H9 (cell line): ENCODE measurements at regions not wholly inside any gene's neighbourhood (a gene's known extent, or its start where the extent isn't known, plus 50 kb on each side); places are given as distances from the start of the nearest gene placed in this dataset.

Experiments used
- DNase-seq: peaks from one replicate; pipeline ENCODE4 v3.0.0-alpha.2; 2017
- H2AFZ ChIP-seq: one replicate; pipeline ENCODE4 v1.6.1; 2013; ENCODE audit warnings: mild to moderate bottlenecking, low read length, control low read depth, moderate library complexity
- H2AK5ac ChIP-seq: 2 replicates; pipeline ENCODE4 v1.6.1; 2013; ENCODE audit warnings: low read length, control low read depth, mixed read lengths; ENCODE audit not compliant: insufficient read length
- H2BK120ac ChIP-seq: one replicate; pipeline ENCODE4 v1.6.1; 2013; ENCODE audit warnings: low read depth, mild to moderate bottlenecking, low read length, control low read depth, inconsistent platforms; ENCODE audit not compliant: poor library complexity, severe bottlenecking
- H2BK12ac ChIP-seq: 2 replicates; pipeline ENCODE4 v1.6.1; 2013; ENCODE audit warnings: low read length, control low read depth, mixed read lengths, low read depth; ENCODE audit not compliant: insufficient read length
- H2BK15ac ChIP-seq: 2 replicates; pipeline ENCODE4 v1.6.1; 2013; ENCODE audit warnings: low read depth, low read length, control low read depth
- H2BK20ac ChIP-seq: one replicate; pipeline ENCODE4 v1.6.1; 2013; ENCODE audit warnings: low read depth, mild to moderate bottlenecking, low read length, control low read depth, inconsistent platforms; ENCODE audit not compliant: poor library complexity, severe bottlenecking
- H2BK5ac ChIP-seq: 2 replicates; pipeline ENCODE4 v1.6.1; 2013; ENCODE audit warnings: low read length, control low read depth, mixed read lengths; ENCODE audit not compliant: insufficient read length
- H3K14ac ChIP-seq: 2 replicates; pipeline ENCODE4 v1.6.1; 2013; ENCODE audit warnings: low read length, control low read depth; ENCODE audit not compliant: insufficient read depth
- H3K18ac ChIP-seq: 2 replicates; pipeline ENCODE4 v1.6.1; 2013; ENCODE audit warnings: low read depth, mild to moderate bottlenecking, mixed read lengths, low read length, control low read depth; ENCODE audit not compliant: insufficient read length
- H3K23ac ChIP-seq: 2 replicates; pipeline ENCODE4 v1.6.1; 2013; ENCODE audit warnings: low read length, control low read depth, mixed read lengths, low read depth; ENCODE audit not compliant: insufficient read length
- H3K23me2 ChIP-seq: 2 replicates; pipeline ENCODE4 v1.6.1; 2013; ENCODE audit warnings: low read depth, mild to moderate bottlenecking, mixed read lengths, low read length, control low read depth; ENCODE audit not compliant: insufficient read length, poor library complexity, severe bottlenecking
- H3K27ac ChIP-seq: 2 replicates; pipeline ENCODE4 v1.5.1; 2013; ENCODE audit warnings: low read length, control low read depth, mixed read lengths, low read depth; ENCODE audit not compliant: insufficient read length
- H3K27me3 ChIP-seq: 2 replicates; pipeline ENCODE4 v1.6.1; 2013; ENCODE audit warnings: low read length, control low read depth, inconsistent platforms; ENCODE audit not compliant: insufficient read depth
- H3K4ac ChIP-seq: 2 replicates; pipeline ENCODE4 v1.6.1; 2013; ENCODE audit warnings: low read depth, mild to moderate bottlenecking, control low read depth, inconsistent platforms, low read length, moderate library complexity
- H3K4me1 ChIP-seq: 2 replicates; pipeline ENCODE4 v1.6.1; 2013; ENCODE audit warnings: low read length, control low read depth, inconsistent platforms; ENCODE audit not compliant: insufficient read depth
- H3K4me2 ChIP-seq: 2 replicates; pipeline ENCODE4 v1.6.1; 2013; ENCODE audit warnings: low read length, control low read depth, mixed read lengths; ENCODE audit not compliant: insufficient read length, insufficient read depth
- H3K56ac ChIP-seq: 2 replicates; pipeline ENCODE4 v1.6.1; 2013; ENCODE audit warnings: low read depth, mild to moderate bottlenecking, mixed read lengths, low read length, control low read depth; ENCODE audit not compliant: insufficient read length
- H3K79me1 ChIP-seq: 2 replicates; pipeline ENCODE4 v1.6.1; 2013; ENCODE audit warnings: low read depth, mild to moderate bottlenecking, moderate library complexity, low read length, control low read depth, inconsistent platforms; ENCODE audit not compliant: insufficient read depth, poor library complexity, severe bottlenecking
- H3K79me2 ChIP-seq: 2 replicates; pipeline ENCODE4 v1.6.1; 2013; ENCODE audit warnings: low read length, control low read depth, inconsistent platforms; ENCODE audit not compliant: insufficient read depth
- H3K9ac ChIP-seq: 2 replicates; pipeline ENCODE4 v1.6.1; 2013; ENCODE audit warnings: low read length, control low read depth, mixed read lengths; ENCODE audit not compliant: insufficient read length; ENCODE audit errors: extremely low read depth
- H3K9me3 ChIP-seq: one replicate; pipeline ENCODE4 v1.6.1; 2013; ENCODE audit warnings: low read depth, low read length, inconsistent platforms; ENCODE audit not compliant: control insufficient read depth
- H3T11ph ChIP-seq: one replicate; pipeline ENCODE4 v1.6.1; 2013; ENCODE audit warnings: mild to moderate bottlenecking, low read length, control low read depth, inconsistent platforms
- H4K20me1 ChIP-seq: one replicate; pipeline ENCODE4 v1.6.1; 2013; ENCODE audit not compliant: control insufficient read depth, insufficient read length, insufficient read depth
- H4K5ac ChIP-seq: 2 replicates; pipeline ENCODE4 v1.6.1; 2013; ENCODE audit warnings: low read depth, mild to moderate bottlenecking, mixed read lengths, low read length, control low read depth; ENCODE audit not compliant: insufficient read length
- H4K8ac ChIP-seq: replicated peaks from 2 replicates; pipeline ENCODE4 v1.6.1; 2013; ENCODE audit warnings: low read length, control low read depth, mixed read lengths, low read depth; ENCODE audit not compliant: insufficient read length
- H4K91ac ChIP-seq: 2 replicates; pipeline ENCODE4 v1.6.1; 2013; ENCODE audit warnings: low read depth, mild to moderate bottlenecking, moderate library complexity, mixed read lengths, low read length, control low read depth; ENCODE audit not compliant: insufficient read length
- H3K27ac Mint-ChIP-seq, 3 experiments: 2 replicates in 2 of 3; 3 replicates in 1 of 3; pipeline ENCODE4 v1.8.0; 2020 to 2021; ENCODE audit warnings: mixed read lengths in 3 of 3, mild to moderate bottlenecking in 1 of 3, moderate library complexity in 1 of 3
- H3K27me3 Mint-ChIP-seq: 2 replicates; pipeline ENCODE4 v1.8.0; 2021; ENCODE audit warnings: low read depth, mild to moderate bottlenecking, moderate library complexity, mixed read lengths
- H3K36me3 Mint-ChIP-seq, 3 experiments: 2 replicates in 2 of 3; 3 replicates in 1 of 3; pipeline ENCODE4 v1.8.0; 2020 to 2021; ENCODE audit warnings: low read depth in 3 of 3, mixed read lengths in 3 of 3; ENCODE audit not compliant: insufficient read depth in 1 of 3
- H3K4me1 Mint-ChIP-seq, 2 experiments: 2 replicates each; pipeline ENCODE4 v1.8.0; 2020; ENCODE audit warnings: mixed read lengths in 2 of 2
- H3K4me3 Mint-ChIP-seq, 2 experiments: 2 replicates in 1 of 2; 3 replicates in 1 of 2; pipeline ENCODE4 v1.8.0; 2020 to 2021; ENCODE audit warnings: mild to moderate bottlenecking in 2 of 2, mixed read lengths in 2 of 2, moderate library complexity in 1 of 2
- H3K9me3 Mint-ChIP-seq, 2 experiments: 2 replicates in 1 of 2; 3 replicates in 1 of 2; pipeline ENCODE4 v1.8.0; 2020; ENCODE audit warnings: mild to moderate bottlenecking in 2 of 2, mixed read lengths in 2 of 2, moderate library complexity in 1 of 2
- WGBS: extraction: QIAGEN DNeasy Blood & Tissue Kit; methylation state at CpG from one replicate; pipeline ENCODE4 v1.1.7; 2013; ENCODE audit warnings: missing lambda C conversion rate, low lambda C conversion rate, mixed read lengths; ENCODE audit not compliant: insufficient read length; ENCODE audit errors: extremely low coverage; 5-methylcytosine and 5-hydroxymethylcytosine counted together
- TF ChIP-seq, protein P1 (sequence below): fragments of 200-600 bp; sonication (generic); conservative IDR thresholded peaks from 3 replicates; pipeline ENCODE4 v1.8.0; 2021; ENCODE audit warnings: antibody characterized with exemption, mild to moderate bottlenecking

DNA sequence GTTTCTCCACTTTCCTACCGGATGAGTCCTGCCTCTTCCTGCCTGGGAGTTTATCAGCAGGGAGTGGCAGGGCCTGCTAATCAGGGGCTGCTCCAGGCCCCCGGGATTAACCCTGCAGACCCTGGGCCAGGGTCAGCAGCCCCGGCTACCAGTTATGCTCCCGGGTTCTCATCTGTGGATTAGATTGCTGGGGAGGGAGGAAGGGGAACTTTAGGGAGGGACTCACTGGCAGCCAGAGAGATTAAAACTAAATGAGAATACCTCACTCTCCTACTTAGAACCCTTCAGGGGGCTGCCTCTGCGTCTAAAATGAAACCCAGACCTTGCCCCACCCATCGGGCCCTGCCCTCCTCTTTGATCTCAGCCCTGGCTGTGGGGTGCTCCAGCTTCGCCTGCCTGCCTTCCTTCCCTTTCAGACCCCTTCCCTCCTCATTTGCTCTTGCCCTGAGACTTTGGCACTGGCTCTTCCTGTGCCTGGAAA lies 130.5 kb upstream of the HAND1 start:
- no peak overlapping the region for H3K4me2 ChIP-seq
- no peak overlapping the region for H2BK5ac ChIP-seq
- H3K27ac Mint-ChIP-seq = no peak overlapping the region; a peak in 1 of 7 replicates
- no peak overlapping the region for H2AFZ ChIP-seq
- H3T11ph ChIP-seq = no peak overlapping the region
- no peaks in the 10 kb centered on the region for H3K9me3 ChIP-seq
- H3K23me2 ChIP-seq = peaks cover 10% of the 10 kb centered on the region
- peak overlapping the region in 1 of 2 experiments; percentile 37; a peak in 3 of 5 replicates for H3K4me3 Mint-ChIP-seq
- H3K9me3 Mint-ChIP-seq = no peaks in the 10 kb centered on the region
- no peaks in the 10 kb centered on the region for H3K79me1 ChIP-seq
- no peak overlapping the region for H4K5ac ChIP-seq
- H3K56ac ChIP-seq = no peak overlapping the region
- no peak overlapping the region for H3K14ac ChIP-seq
- no peak overlapping the region for H2BK20ac ChIP-seq
- TF ChIP-seq, protein P1, sequence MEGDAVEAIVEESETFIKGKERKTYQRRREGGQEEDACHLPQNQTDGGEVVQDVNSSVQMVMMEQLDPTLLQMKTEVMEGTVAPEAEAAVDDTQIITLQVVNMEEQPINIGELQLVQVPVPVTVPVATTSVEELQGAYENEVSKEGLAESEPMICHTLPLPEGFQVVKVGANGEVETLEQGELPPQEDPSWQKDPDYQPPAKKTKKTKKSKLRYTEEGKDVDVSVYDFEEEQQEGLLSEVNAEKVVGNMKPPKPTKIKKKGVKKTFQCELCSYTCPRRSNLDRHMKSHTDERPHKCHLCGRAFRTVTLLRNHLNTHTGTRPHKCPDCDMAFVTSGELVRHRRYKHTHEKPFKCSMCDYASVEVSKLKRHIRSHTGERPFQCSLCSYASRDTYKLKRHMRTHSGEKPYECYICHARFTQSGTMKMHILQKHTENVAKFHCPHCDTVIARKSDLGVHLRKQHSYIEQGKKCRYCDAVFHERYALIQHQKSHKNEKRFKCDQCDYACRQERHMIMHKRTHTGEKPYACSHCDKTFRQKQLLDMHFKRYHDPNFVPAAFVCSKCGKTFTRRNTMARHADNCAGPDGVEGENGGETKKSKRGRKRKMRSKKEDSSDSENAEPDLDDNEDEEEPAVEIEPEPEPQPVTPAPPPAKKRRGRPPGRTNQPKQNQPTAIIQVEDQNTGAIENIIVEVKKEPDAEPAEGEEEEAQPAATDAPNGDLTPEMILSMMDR = no peak
- H3K27me3 Mint-ChIP-seq = peaks cover 85% of the 10 kb centered on the region
- H3K4me1 ChIP-seq = peaks cover 12% of the 10 kb centered on the region; the same call in 1 of the 2 replicates
- H2AK5ac ChIP-seq = no peak overlapping the region
- no peaks in the 10 kb centered on the region for H3K79me2 ChIP-seq
- peaks cover 21% of the 10 kb centered on the region for H3K27me3 ChIP-seq
- no peak overlapping the region for H2BK12ac ChIP-seq
- no peak overlapping the region for H3K23ac ChIP-seq
- H2BK120ac ChIP-seq = no peak overlapping the region
- H4K20me1 ChIP-seq = peaks cover 3% of the 10 kb centered on the region
- no peak overlapping the region for H4K91ac ChIP-seq
- no peak overlapping the region for H4K8ac ChIP-seq
- H3K18ac ChIP-seq = no peak overlapping the region
- no CpG with 5 or more reads among the region's 7 CpGs for WGBS
- no peak overlapping the region for H3K27ac ChIP-seq
- H3K9ac ChIP-seq = no peak overlapping the region
- H3K4me1 Mint-ChIP-seq = peaks cover 37 to 46% of the 10 kb centered on the region in 2 experiments
- no peak overlapping the region for H2BK15ac ChIP-seq
- DNase-seq = peak; percentile 62
- no peak overlapping the region for H3K4ac ChIP-seq
- no peaks in the 10 kb centered on the region for H3K36me3 Mint-ChIP-seq
